Hepatocyte (in vitro differentiated cells): ENCODE measurements at regions not wholly inside any gene's neighbourhood (a gene's known extent, or its start where the extent isn't known, plus 50 kb on each side); places are given as distances from the start of the nearest gene placed in this dataset.

ENCODE experiments used
- CTCF ChIP-seq: fragments of 200-600 bp; sonication (generic); IDR thresholded peaks from 2 replicates; pipeline ENCODE4 v1.5.1; 2016; ENCODE audit warnings: antibody characterized with exemption, mild to moderate bottlenecking; ENCODE audit not compliant: poor library complexity
- EZH2 ChIP-seq: fragments of 200-600 bp; sonication (generic); IDR thresholded peaks from 2 replicates; pipeline ENCODE4 v1.6.1; 2016; ENCODE audit warnings: antibody characterized with exemption, mild to moderate bottlenecking, borderline replicate concordance
- EZH2phosphoT487 ChIP-seq: fragments of 200-600 bp; sonication (generic); IDR thresholded peaks from one replicate; pipeline ENCODE4 v1.6.1; 2018; ENCODE audit warnings: antibody characterized with exemption, mild to moderate bottlenecking, low read depth, moderate library complexity; ENCODE audit not compliant: unreplicated experiment, severe bottlenecking

- TF ChIP-seq CTCF (no peak), EZH2 (no peak), EZH2phosphoT487 (no peak)
Observed at GRCh38 chr9:92196909-92197308, 81.7 kb upstream of the SPTLC1 start.
